RWPE2 (cell line): ENCODE measurements at regions not wholly inside any gene's neighbourhood (a gene's known extent, or its start where the extent isn't known, plus 50 kb on each side); places are given as distances from the start of the nearest gene placed in this dataset.

ENCODE experiments used
- ATAC-seq: fragments of 200-7000 bp; cut with Tn5 transposase; 3 replicates; pipeline ENCODE4 v1.9.1; 2021; ENCODE audit warnings: low read depth
- DNase-seq: peaks from one replicate; pipeline ENCODE4 v3.0.0-alpha.2; 2020; ENCODE audit warnings: low spot score
- H3K27ac ChIP-seq: fragments of 450-650 bp; 2 replicates; pipeline ENCODE4 v1.5.1; 2017; ENCODE audit warnings: mild to moderate bottlenecking; ENCODE audit not compliant: poor library complexity, severe bottlenecking
- H3K27me3 ChIP-seq: fragments of 250-450 bp; sonication (Bioruptor Pico); 2 replicates; pipeline ENCODE4 v1.5.1; 2021; ENCODE audit warnings: mild to moderate bottlenecking, moderate library complexity; ENCODE audit not compliant: insufficient read depth, poor library complexity, severe bottlenecking
- H3K36me3 ChIP-seq: fragments of 250-450 bp; sonication (Bioruptor Pico); 2 replicates; pipeline ENCODE4 v1.5.1; 2020; ENCODE audit warnings: low read depth, mild to moderate bottlenecking, moderate library complexity
- H3K4me1 ChIP-seq: fragments of 250-450 bp; sonication (Bioruptor Pico); 2 replicates; pipeline ENCODE4 v1.5.1; 2021; ENCODE audit warnings: mild to moderate bottlenecking, moderate library complexity; ENCODE audit not compliant: insufficient read depth, poor library complexity, severe bottlenecking
- H3K4me3 ChIP-seq: fragments of 250-450 bp; sonication (Bioruptor Pico); 2 replicates; pipeline ENCODE4 v1.5.1; 2021; ENCODE audit warnings: mild to moderate bottlenecking, moderate library complexity; ENCODE audit not compliant: severe bottlenecking
- H3K9me3 ChIP-seq: fragments of 250-450 bp; sonication (Bioruptor Pico); 2 replicates; pipeline ENCODE4 v1.5.1; 2021; ENCODE audit warnings: mild to moderate bottlenecking, moderate library complexity; ENCODE audit not compliant: severe bottlenecking
- TF ChIP-seq, protein P1 (sequence below): fragments of 450-650 bp; IDR thresholded peaks from one replicate; pipeline ENCODE4 v1.5.1; 2017; ENCODE audit warnings: mild to moderate bottlenecking, moderate library complexity; ENCODE audit not compliant: poor library complexity, severe bottlenecking

GRCh38 chr7:67894746-67895145 is 898.1 kb downstream of the TYW1 start:
- no peak for ATAC-seq
- TF ChIP-seq, protein P1, sequence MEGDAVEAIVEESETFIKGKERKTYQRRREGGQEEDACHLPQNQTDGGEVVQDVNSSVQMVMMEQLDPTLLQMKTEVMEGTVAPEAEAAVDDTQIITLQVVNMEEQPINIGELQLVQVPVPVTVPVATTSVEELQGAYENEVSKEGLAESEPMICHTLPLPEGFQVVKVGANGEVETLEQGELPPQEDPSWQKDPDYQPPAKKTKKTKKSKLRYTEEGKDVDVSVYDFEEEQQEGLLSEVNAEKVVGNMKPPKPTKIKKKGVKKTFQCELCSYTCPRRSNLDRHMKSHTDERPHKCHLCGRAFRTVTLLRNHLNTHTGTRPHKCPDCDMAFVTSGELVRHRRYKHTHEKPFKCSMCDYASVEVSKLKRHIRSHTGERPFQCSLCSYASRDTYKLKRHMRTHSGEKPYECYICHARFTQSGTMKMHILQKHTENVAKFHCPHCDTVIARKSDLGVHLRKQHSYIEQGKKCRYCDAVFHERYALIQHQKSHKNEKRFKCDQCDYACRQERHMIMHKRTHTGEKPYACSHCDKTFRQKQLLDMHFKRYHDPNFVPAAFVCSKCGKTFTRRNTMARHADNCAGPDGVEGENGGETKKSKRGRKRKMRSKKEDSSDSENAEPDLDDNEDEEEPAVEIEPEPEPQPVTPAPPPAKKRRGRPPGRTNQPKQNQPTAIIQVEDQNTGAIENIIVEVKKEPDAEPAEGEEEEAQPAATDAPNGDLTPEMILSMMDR, result no peak

GRCh38 chr7:67896721-67897120 is 900.1 kb downstream of the TYW1 start:
- no peak overlapping the region for H3K27ac ChIP-seq
- ATAC-seq (no peak), DNase-seq (no peak)
- no peaks in the 10 kb centered on the region for H3K9me3 ChIP-seq
- no peaks in the 10 kb centered on the region for H3K27me3 ChIP-seq
- H3K4me1 ChIP-seq, result no peaks in the 10 kb centered on the region
- H3K36me3 ChIP-seq, result no peaks in the 10 kb centered on the region
- TF ChIP-seq, protein P1, result no peak
- H3K4me3 ChIP-seq, result no peak overlapping the region

More at GRCh38 chr7:67894746-67895145, 898.1 kb downstream of the TYW1 start:
- no peak for DNase-seq
- Histone ChIP-seq H3K9me3 (no peaks in the 10 kb centered on the region), H3K4me1 (no peaks in the 10 kb centered on the region), H3K36me3 (no peaks in the 10 kb centered on the region), H3K27ac (no peak overlapping the region), H3K27me3 (no peaks in the 10 kb centered on the region), H3K4me3 (no peak overlapping the region)

DNA sequence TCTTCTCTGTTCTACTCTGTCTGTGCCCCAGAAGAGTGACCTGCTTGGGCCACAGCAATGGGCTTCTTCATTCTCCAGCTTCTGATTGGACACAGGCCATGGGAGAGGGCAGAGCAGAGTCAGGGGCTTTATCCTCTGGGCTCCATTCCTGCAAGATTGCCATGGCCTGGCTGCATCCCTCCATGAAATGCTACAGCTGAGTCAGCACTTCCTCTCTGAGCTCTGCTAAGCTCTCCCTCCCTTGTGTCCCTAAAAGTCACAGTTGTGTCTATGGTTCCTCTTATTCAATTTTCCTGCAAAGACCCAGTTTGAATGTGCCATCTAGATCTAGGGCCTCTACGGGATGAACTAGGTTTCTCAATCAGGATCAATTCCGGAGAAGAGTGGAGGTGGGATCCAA is 903.8 kb downstream of the TYW1 start:
- Histone ChIP-seq H3K9me3 (no peaks in the 10 kb centered on the region), H3K27ac (no peak overlapping the region), H3K27me3 (no peaks in the 10 kb centered on the region), H3K4me3 (no peak overlapping the region), H3K36me3 (no peaks in the 10 kb centered on the region), H3K4me1 (no peaks in the 10 kb centered on the region)
- ATAC-seq (no peak), DNase-seq (no peak)
- TF ChIP-seq, protein P1, result no peak

- DNase-seq, result no peak
- no peak for ATAC-seq
- Histone ChIP-seq H3K9me3 (no peaks in the 10 kb centered on the region), H3K36me3 (no peaks in the 10 kb centered on the region), H3K27ac (no peak overlapping the region), H3K27me3 (no peaks in the 10 kb centered on the region), H3K4me1 (no peaks in the 10 kb centered on the region), H3K4me3 (no peak overlapping the region)
- TF ChIP-seq, protein P1, result no peak
Observed at GRCh38 chr7:67901808-67902480, 905.3 kb downstream of the TYW1 start.

- Histone ChIP-seq H3K36me3 (no peaks in the 10 kb centered on the region), H3K27ac (no peak overlapping the region), H3K4me1 (no peaks in the 10 kb centered on the region), H3K27me3 (no peaks in the 10 kb centered on the region), H3K9me3 (no peaks in the 10 kb centered on the region), H3K4me3 (no peak overlapping the region)
- TF ChIP-seq, protein P1, result no peak
- ATAC-seq (no peak), DNase-seq (no peak)
Observed at GRCh38 chr7:67907792-67908191, 911.2 kb downstream of the TYW1 start.
